Endothelial cell of umbilical vein (primary cell): ENCODE measurements at regions not wholly inside any gene's neighbourhood (a gene's known extent, or its start where the extent isn't known, plus 50 kb on each side); places are given as distances from the start of the nearest gene placed in this dataset.

Experiments used
- BruUV-seq: library from RNA; stranded (reverse); fragments of 400-500 nt; replicated peaks from 2 replicates; lab custom pipeline; 2021; lab: Mats Ljungman, UMichigan
- CTCF ChIA-PET: fragments of 300-600, 350-600 bp; sonication (Branson Sonifier 250); formaldehyde crosslinking; loops from one replicate; lab custom pipeline; 2021; ENCODE audit warnings: antibody characterized with exemption, inconsistent platforms; lab: Charles Lee
- POLR2A ChIA-PET: fragments of 300-600, 350-600 bp; sonication (Branson Sonifier 250); formaldehyde crosslinking; loops from one replicate; lab custom pipeline; 2021; ENCODE audit warnings: antibody characterized with exemption, inconsistent platforms; lab: Charles Lee
- DNase-seq: peaks from one replicate; pipeline ENCODE4 v3.0.0-alpha.2; 2011; ENCODE audit warnings: low read depth, low spot score
- FAIRE-seq: peaks from 2 replicates; lab custom pipeline; 2011; peaks lifted over from hg19 to GRCh38; lab: Jason Lieb, UNC
- H2AFZ ChIP-seq: 2 replicates; pipeline ENCODE4 v1.6.0; 2012; ENCODE audit warnings: low read depth, low read length, control low read depth, inconsistent platforms
- H3K27ac ChIP-seq: 2 replicates; pipeline ENCODE4 v1.5.1; 2011; ENCODE audit warnings: low read depth, mild to moderate bottlenecking, control low read depth, low read length, moderate library complexity; ENCODE audit not compliant: insufficient read depth
- H3K27me3 ChIP-seq, 2 experiments: 2 replicates each; pipeline versions ENCODE4 v1.6.0 to v1.6.1; 2011; ENCODE audit warnings: low read length in 2 of 2, mixed read lengths in 1 of 2; ENCODE audit not compliant: control insufficient read depth in 2 of 2, insufficient read depth in 2 of 2
- H3K36me3 ChIP-seq, 2 experiments: 2 replicates in 1 of 2; 3 replicates in 1 of 2; pipeline ENCODE4 v1.5.1; 2011; ENCODE audit warnings: low read length in 2 of 2, mild to moderate bottlenecking in 1 of 2, moderate library complexity in 1 of 2; ENCODE audit not compliant: control insufficient read depth in 2 of 2, insufficient read depth in 2 of 2; ENCODE audit errors: extremely low read depth in 1 of 2
- H3K4me1 ChIP-seq: 3 replicates; pipeline ENCODE4 v1.5.1; 2011; ENCODE audit warnings: mild to moderate bottlenecking, low read length; ENCODE audit not compliant: control insufficient read depth, insufficient read depth; ENCODE audit errors: extremely low read depth
- H3K4me2 ChIP-seq: 2 replicates; pipeline ENCODE4 v1.6.1; 2011; ENCODE audit warnings: low read length, control low read depth, mixed read lengths; ENCODE audit not compliant: insufficient read depth
- H3K4me3 ChIP-seq, 3 experiments: fragments of 200-600 bp in 1 of 3; sonication (generic), shearing (Covaris generic) in 1 of 3; replicated peaks in 1 of 3; 2 replicates each; pipeline ENCODE4 v1.5.1; 2011 to 2016; ENCODE audit warnings: control low read depth in 3 of 3, low read length in 3 of 3, mild to moderate bottlenecking in 2 of 3, inconsistent platforms in 1 of 3, low read depth in 1 of 3, moderate library complexity in 1 of 3; ENCODE audit not compliant: insufficient read depth in 1 of 3
- H3K79me2 ChIP-seq: 2 replicates; pipeline ENCODE4 v1.6.0; 2012; ENCODE audit warnings: low read length, inconsistent platforms; ENCODE audit not compliant: control insufficient read depth, insufficient read depth
- H3K9ac ChIP-seq: replicated peaks from 2 replicates; pipeline ENCODE3; 2011; ENCODE audit warnings: low read length, control low read depth; ENCODE audit not compliant: insufficient read depth; ENCODE audit errors: extremely low read depth
- H3K9me1 ChIP-seq: replicated peaks from 3 replicates; pipeline ENCODE4 v1.6.0; 2011; ENCODE audit warnings: mild to moderate bottlenecking, low read length; ENCODE audit not compliant: control insufficient read depth, insufficient read depth; ENCODE audit errors: extremely low read depth
- H3K9me3 ChIP-seq: replicated peaks from 2 replicates; pipeline ENCODE4 v1.5.1; 2012; ENCODE audit warnings: low read length, inconsistent platforms; ENCODE audit not compliant: control insufficient read depth, insufficient read depth
- H4K20me1 ChIP-seq: replicated peaks from 2 replicates; pipeline ENCODE3; 2011; ENCODE audit warnings: mild to moderate bottlenecking, low read length; ENCODE audit not compliant: control insufficient read depth, insufficient read depth; ENCODE audit errors: extremely low read depth
- CTCF ChIP-seq, 2 donors: IDR thresholded peaks; 1 replicate in 1 of 2; 2 replicates in 1 of 2; pipeline ENCODE4 v1.5.1; 2011; ENCODE audit warnings: low read length in 2 of 2, mild to moderate bottlenecking in 2 of 2, moderate library complexity in 2 of 2, control low read depth in 1 of 2, inconsistent platforms in 1 of 2, low read depth in 1 of 2; ENCODE audit not compliant: insufficient read depth in 1 of 2; ENCODE audit errors: extremely low read depth in 1 of 2
- EZH2 ChIP-seq: IDR thresholded peaks from 2 replicates; pipeline ENCODE4 v1.6.1; 2012; ENCODE audit warnings: borderline replicate concordance, low read depth, mild to moderate bottlenecking, moderate library complexity, low read length, inconsistent platforms; ENCODE audit not compliant: severe bottlenecking
- FOS ChIP-seq: IDR thresholded peaks from 2 replicates; pipeline ENCODE4 v1.6.1; 2011; ENCODE audit warnings: mild to moderate bottlenecking, low read length, moderate library complexity, borderline replicate concordance; ENCODE audit not compliant: insufficient read depth
- GATA2 ChIP-seq: IDR thresholded peaks from 2 replicates; pipeline ENCODE4 v1.7.0; 2011; ENCODE audit warnings: low read depth, mild to moderate bottlenecking, moderate library complexity, mixed read lengths, low read length; ENCODE audit not compliant: insufficient read length, insufficient read depth
- JUN ChIP-seq: IDR thresholded peaks from 2 replicates; pipeline ENCODE4 v1.6.1; 2011; ENCODE audit warnings: borderline replicate concordance, low read depth; ENCODE audit not compliant: insufficient read length, insufficient read depth
- MAX ChIP-seq: IDR thresholded peaks from 2 replicates; pipeline ENCODE4 v1.6.1; 2011; ENCODE audit not compliant: insufficient read depth, insufficient read length
- MYC ChIP-seq: IDR thresholded peaks from one replicate; pipeline ENCODE4 v1.6.1; 2011; ENCODE audit warnings: mild to moderate bottlenecking, low read depth, low read length
- POLR2A ChIP-seq: IDR thresholded peaks from 2 replicates; pipeline ENCODE4 v1.6.1; 2012; ENCODE audit warnings: low read depth, mild to moderate bottlenecking, control low read depth, low read length
- POLR2AphosphoS5 ChIP-seq: IDR thresholded peaks from 2 replicates; pipeline ENCODE4 v1.6.1; 2012; ENCODE audit warnings: low read depth, mild to moderate bottlenecking, control low read depth, low read length, moderate library complexity; ENCODE audit not compliant: insufficient read depth
- dilution Hi-C: fragments of 300-500 bp; cut with MboI; formaldehyde crosslinking; loops from one replicate; pipeline ENCODE4 v1.15.0; 2019; ENCODE audit warnings: low sequenced_read_pairs; ENCODE audit not compliant: extremely low pct_ligation_motif_present
- intact Hi-C: fragments of 100-400 bp; cut with micrococcal nuclease; formaldehyde crosslinking; loops from one replicate; pipeline ENCODE4 v1.10.0; 2022

- no peaks in the 10 kb centered on the region for H3K4me1 ChIP-seq
- no peaks in the 10 kb centered on the region for H3K79me2 ChIP-seq
- FAIRE-seq = no peak
- no peaks in the 10 kb centered on the region for H3K36me3 ChIP-seq
- no peak overlapping the region for H3K4me3 ChIP-seq
- no peak overlapping the region for H3K9ac ChIP-seq
- no peak for DNase-seq
- no peak for TF ChIP-seq FOS
- no peak for TF ChIP-seq GATA2
- TF ChIP-seq JUN = no peak
- TF ChIP-seq EZH2 = no peak
- TF ChIP-seq CTCF (IDR thresholded peaks at IDR 0.05; ENCODE audit: extremely low read depth in 1 of 2, insufficient read depth in 1 of 2, low read depth in 1 of 2, low read length in 2 of 2) = no peak
- no peak for TF ChIP-seq POLR2AphosphoS5
- TF ChIP-seq POLR2A = no peak
- TF ChIP-seq MYC = no peak
- TF ChIP-seq MAX = no peak
- H3K9me1 ChIP-seq = no peaks in the 10 kb centered on the region
- POLR2A ChIA-PET = no interaction called here
- dilution Hi-C loops = no loop called here
- H3K4me2 ChIP-seq = no peak overlapping the region
- no peaks in the 10 kb centered on the region for H3K9me3 ChIP-seq
- no peaks in the 10 kb centered on the region for H3K27me3 ChIP-seq
- no peaks in the 10 kb centered on the region for H4K20me1 ChIP-seq
- CTCF ChIA-PET = no interaction called here
- H3K27ac ChIP-seq = no peak overlapping the region
- intact Hi-C loops = no loop called here
- no TSS peak for BruUV-seq
- H2AFZ ChIP-seq = no peak overlapping the region
These were observed 268.5 kb upstream of the SFSWAP start for GRCh38 chr12:131442337-131442918.
